NT2/D1 (cell line): ENCODE measurements at regions not wholly inside any gene's neighbourhood (a gene's known extent, or its start where the extent isn't known, plus 50 kb on each side); places are given as distances from the start of the nearest gene placed in this dataset.

Source experiments
- SUZ12 ChIP-seq: IDR thresholded peaks from 2 replicates; pipeline ENCODE4 v1.6.1; 2011; ENCODE audit not compliant: insufficient read length, insufficient read depth; ENCODE audit errors: extremely low read depth
- YY1 ChIP-seq: IDR thresholded peaks from 2 replicates; pipeline ENCODE4 v1.6.1; 2011; ENCODE audit not compliant: insufficient read length, insufficient read depth
- ZNF274 ChIP-seq: IDR thresholded peaks from 2 replicates; pipeline ENCODE4 v1.6.1; 2011; ENCODE audit warnings: mild to moderate bottlenecking, low read depth, low read length

DNA sequence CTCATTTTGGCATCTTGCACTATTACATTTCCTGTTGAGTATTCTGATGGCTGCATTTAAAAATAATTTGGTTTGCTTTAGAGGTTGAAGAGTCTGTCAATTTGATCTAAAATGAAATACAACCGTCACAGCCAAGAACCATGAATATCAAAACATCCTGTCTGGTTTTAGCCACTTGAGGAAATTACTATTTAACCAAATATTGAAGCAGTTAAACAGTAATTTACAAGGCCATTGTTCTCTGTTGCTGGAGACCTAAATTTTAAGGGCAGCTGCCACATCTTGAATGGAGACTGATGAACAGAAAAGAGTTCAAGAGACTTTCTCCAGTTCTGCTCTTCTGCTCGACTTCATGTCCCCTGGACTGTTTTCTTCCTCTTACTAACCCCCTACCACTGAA lies 549.4 kb downstream of the LRRC70 start:
- no peak for TF ChIP-seq ZNF274
- no peak for TF ChIP-seq YY1
- TF ChIP-seq SUZ12, result no peak
